Activated T-cell treated with anti-CD3 and anti-CD28 coated beads, Interleukin-2, amount 50 U/mL, for 48 hours (primary cell): ENCODE measurements at regions not wholly inside any gene's neighbourhood (a gene's known extent, or its start where the extent isn't known, plus 50 kb on each side); places are given as distances from the start of the nearest gene placed in this dataset.

ENCODE experiments used
- DNase-seq, 2 experiments: peaks; one replicate each; pipeline ENCODE4 v3.0.0-alpha.2; 2020

DNA sequence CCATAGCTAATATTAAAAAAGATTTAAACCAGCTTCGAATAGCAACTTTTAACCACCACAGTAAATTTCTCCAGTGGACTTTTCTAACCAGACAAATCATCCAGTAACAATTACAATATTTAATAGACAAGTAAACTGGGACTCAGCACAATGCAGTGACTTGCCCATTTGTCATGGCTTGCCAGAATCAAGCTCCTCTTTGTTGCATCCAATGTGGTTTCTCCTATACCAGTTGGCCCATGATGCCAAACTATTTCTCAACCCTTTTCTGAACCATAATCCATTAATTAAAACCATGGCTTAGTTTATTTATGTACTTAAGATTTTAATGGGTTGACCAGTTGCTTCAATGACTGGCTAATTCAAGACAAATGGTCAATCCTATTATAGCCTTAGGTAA, 64.4 kb downstream of the DIO2 start:
- no peak for DNase-seq

- DNase-seq: no peak
Measured at GRCh38 chr14:80136358-80136757, 74.9 kb downstream of the DIO2 start.

- DNase-seq: no peak
Measured at GRCh38 chr14:80135305-80136088, 75.8 kb downstream of the DIO2 start.

GRCh38 chr14:80134321-80134720, 77.0 kb downstream of the DIO2 start:
- DNase-seq: no peak

GRCh38 chr14:80133457-80133856, 77.8 kb downstream of the DIO2 start:
- no peak for DNase-seq

DNA sequence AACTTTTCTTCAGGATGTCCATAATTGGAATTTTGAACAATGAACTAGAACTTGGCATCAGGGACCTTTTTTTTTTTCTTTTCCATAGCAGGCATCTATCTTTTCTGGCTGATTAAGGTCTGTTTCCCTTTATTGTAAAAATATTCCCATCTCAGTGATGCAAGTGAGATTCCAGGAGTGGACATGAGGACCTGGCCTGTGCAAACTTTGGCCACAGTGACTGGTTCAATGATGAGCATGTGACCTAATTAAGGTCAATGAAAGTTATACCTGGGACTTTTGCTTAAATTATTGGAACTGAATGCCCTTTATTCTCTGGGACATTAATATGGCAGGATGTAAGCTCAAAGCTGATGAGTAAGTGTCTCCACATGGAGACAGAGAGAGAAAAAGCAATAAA, 83.8 kb downstream of the DIO2 start:
- DNase-seq: no peak

DNA sequence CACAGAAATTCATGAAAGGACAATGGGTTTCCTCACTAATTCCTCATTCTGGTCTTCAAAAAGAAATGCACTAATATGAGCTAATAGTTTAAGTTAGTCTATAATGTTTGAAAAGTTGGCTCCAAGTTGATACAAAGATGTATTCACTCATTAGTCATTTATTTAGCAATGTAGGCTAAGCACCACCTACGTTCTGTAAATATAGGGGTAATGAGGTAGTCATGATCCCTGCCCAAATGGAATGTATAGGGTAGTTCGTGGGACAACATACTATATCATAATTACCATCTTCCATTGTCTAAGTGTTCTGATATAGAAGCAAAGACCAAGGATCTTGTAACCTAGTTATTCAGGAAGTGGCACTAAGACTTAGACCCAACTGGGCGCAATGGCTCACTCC, 86.5 kb downstream of the DIO2 start:
- DNase-seq: no peak

GRCh38 chr14:80117876-80118275, 93.4 kb downstream of the DIO2 start:
- no peak for DNase-seq

GRCh38 chr14:80116157-80116556, 95.1 kb downstream of the DIO2 start:
- DNase-seq: no peak

- no peak for DNase-seq
Measured at GRCh38 chr14:80110721-80111120, 100.6 kb downstream of the DIO2 start.

DNA sequence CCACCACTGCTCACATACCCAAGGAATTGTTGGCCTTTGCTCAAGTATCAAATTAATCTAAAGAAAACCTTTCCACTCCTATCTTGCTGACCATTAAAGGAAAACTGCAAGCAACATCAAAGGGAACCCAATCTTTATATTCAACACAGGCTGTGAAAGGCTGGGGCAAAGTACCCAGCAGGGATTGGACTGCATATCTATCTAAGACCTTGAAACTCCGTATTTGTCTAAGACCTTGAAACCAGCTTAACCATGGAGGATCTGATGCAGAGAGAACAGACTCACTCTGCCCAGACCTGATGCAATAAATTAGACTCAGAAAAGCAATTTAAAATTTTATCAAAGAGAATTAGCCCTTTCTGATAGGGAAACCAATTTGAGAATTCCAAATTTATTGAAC, 102.2 kb downstream of the DIO2 start:
- no peak for DNase-seq

GRCh38 chr14:80108430-80108829, 102.9 kb downstream of the DIO2 start:
- no peak for DNase-seq

- no peak for DNase-seq
Measured at GRCh38 chr14:80105488-80105994, 105.8 kb downstream of the DIO2 start.

DNA sequence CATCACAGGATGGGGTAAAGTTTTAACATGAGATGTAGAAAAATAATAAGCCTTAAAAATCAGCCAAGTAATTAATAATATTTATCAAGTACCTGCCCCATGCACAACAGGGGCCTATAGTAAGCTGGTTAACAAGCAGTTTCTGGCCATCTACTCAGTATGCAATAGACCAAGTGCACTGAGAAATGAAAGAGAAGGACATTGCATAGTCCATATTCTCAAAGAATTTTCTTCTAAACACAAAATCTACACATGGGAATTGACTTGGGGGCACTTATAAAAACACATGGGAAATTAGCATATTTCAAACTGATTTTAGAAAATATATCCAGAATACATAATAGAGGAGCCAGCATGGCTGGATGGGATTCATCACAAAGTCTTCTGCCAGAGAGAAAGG, 109.5 kb downstream of the DIO2 start:
- no peak for DNase-seq

DNA sequence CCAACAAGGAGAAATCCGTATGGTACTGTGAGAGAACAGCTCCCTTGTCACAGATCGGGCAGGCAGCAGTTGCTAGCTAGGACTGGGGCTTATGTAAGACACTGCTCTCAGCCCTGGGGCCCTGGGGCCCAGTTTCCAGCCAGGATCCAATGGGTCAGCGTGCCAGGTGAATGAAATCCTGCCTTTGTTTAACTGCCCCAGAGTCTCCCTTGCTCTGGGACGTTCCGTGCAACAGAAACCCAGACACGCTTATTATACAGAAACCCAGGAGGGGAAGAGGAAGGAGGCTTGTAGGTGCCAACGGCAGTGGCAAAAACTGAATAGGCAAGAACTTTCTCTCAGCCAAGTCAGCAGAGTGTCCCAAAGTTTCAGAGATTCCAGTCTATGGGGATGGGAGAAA, 110.6 kb downstream of the DIO2 start:
- no peak for DNase-seq

- no peak for DNase-seq
Measured at GRCh38 chr14:80095623-80096022, 115.7 kb downstream of the DIO2 start.

DNA sequence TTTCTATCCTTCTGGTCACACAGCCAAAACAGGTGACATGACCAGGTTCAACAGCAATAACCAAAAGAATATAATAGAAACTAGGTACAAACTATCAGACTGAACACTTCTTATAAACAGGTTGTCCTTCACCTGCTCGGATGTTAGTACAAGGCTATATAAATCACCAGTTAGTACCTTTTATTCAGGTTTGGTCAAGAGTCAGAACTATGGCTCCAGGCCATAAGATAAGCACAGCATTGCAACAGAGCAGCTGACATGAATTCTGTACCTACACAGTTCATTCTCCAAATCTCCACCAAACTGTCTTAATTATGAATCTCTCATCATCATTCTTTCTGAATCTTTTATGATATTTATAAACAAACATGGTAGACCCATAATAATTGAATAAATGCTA, 123.9 kb downstream of the DIO2 start:
- no peak for DNase-seq

- no peak for DNase-seq
Measured at GRCh38 chr14:80084196-80084595, 127.1 kb downstream of the DIO2 start.

- DNase-seq: no peak
Measured at GRCh38 chr14:80080601-80081000, 130.7 kb downstream of the DIO2 start.

GRCh38 chr14:80078501-80078900, 132.8 kb downstream of the DIO2 start:
- no peak for DNase-seq

DNA sequence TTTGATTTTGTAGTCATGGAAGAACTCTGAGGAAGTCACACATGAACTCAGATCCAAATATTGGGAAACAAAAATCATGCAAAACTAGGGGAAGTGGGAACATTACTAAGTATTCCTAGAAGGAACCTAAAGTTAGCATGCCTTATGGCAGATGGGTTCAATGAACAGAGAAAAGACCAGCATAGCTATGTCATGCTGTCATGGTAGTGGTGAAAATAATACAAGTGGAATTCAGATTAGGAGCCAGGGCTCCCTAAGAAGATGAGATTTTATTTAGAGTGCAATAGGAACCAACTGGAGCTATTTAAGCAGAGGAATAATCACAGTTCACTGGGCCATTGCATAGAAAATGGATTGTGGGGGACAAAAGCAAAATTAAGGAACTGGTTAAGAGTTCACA, 134.0 kb downstream of the DIO2 start:
- no peak for DNase-seq

DNA sequence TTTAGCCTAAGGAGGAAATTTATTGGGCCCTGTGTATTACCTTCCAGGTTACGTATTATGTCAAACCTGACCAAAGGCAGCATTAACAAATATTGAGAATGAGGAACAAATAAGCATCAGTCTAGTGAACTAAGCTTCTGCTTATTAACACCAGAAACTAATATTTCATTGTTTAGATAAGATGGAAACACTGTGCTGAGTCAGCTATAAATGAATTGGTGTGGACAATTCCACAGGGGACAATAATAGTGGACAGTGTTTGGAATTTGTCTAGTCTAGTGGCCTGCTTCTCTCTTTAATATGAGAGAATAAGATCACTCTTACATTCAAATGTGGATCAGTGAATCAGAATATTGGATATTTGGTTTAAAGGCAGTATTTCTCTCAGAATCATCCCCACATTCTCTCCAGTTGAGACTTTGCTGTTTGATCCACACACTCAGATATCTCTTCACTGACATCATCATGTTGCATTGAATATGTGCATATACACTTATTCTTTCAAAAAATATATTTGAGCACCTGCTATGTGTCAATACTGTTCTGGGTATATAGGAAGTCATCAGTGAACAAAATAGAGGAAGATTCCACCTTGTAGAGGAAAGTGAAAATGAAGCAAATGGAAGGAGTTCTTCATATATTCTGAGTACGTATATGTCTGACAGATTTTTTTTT, 136.3 kb downstream of the DIO2 start:
- no peak for DNase-seq

DNA sequence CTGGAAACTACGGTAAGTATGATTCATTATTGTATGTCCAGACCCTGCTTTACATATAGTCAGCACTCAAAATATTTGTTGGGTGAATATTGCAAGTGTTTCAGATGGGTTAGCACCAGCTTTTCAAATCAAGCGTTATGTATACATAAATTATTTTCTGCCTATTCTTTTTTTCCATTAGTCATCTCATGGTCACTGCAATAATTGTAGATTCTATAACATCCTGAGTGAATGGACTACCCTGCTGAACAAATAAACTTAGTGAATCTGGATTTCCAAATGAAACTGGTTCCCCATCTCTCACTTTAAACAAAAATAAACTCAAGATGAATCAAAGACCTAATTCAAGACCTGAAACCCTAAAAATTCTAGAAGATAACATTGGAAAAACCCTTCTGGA, 152.3 kb downstream of the DIO2 start:
- DNase-seq: no peak

DNA sequence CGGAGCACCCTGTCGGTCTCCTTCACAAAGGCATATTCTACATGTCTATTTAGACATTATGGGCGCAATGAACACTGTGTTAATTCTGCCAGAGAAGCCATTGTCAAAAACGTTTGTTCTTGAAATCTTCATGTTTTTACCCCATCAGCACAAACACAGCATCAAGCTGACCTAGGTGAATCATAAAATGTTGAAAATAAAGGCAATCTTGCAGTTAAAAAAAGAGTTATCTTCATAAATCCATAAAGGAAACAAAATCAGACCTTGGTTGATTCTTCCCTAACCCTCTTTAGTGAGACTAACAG, 154.9 kb downstream of the DIO2 start:
- no peak for DNase-seq
